Peyer's patch (tissue), 4 donors: ENCODE measurements at regions not wholly inside any gene's neighbourhood (a gene's known extent, or its start where the extent isn't known, plus 50 kb on each side); places are given as distances from the start of the nearest gene placed in this dataset.

ENCODE experiments used
- POLR2A ChIP-seq, 2 donors: fragments of 450-650 bp; IDR thresholded peaks; one replicate each; pipeline ENCODE4 v1.5.1; 2017; ENCODE audit warnings: antibody characterized with exemption in 2 of 2, mild to moderate bottlenecking in 2 of 2, moderate library complexity in 2 of 2
- TF ChIP-seq, protein P1 (sequence below), 6 experiments: fragments of 450-650 bp in 4 of 6; fragments of 200-600 bp in 2 of 6; sonication (generic) in 1 of 6; IDR thresholded peaks; one replicate each; pipeline ENCODE4 v1.5.1; 2017 to 2019; ENCODE audit warnings: antibody characterized with exemption in 6 of 6, mild to moderate bottlenecking in 3 of 6, moderate library complexity in 1 of 6

DNA sequence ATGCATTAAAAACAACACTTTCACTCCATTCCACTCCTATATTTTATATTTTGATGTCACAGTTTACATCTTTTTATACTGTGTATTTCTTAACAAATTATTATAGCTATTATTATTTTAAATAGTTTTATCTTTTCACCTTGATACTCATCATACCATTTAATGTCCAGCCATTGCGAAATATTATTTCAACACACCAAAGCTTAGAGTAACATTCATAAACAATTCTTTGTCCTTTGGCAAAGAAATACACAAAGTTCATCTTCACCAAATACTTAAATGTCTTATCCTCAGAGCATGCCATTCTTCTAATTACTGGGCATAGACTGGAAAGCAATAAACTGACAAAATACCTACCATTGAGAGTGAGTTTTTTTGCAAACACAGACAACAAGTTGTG lies 1963.4 kb upstream of the FLRT2 start:
- no peak for TF ChIP-seq POLR2A (IDR thresholded peaks at IDR 0.05)
- TF ChIP-seq, protein P1, sequence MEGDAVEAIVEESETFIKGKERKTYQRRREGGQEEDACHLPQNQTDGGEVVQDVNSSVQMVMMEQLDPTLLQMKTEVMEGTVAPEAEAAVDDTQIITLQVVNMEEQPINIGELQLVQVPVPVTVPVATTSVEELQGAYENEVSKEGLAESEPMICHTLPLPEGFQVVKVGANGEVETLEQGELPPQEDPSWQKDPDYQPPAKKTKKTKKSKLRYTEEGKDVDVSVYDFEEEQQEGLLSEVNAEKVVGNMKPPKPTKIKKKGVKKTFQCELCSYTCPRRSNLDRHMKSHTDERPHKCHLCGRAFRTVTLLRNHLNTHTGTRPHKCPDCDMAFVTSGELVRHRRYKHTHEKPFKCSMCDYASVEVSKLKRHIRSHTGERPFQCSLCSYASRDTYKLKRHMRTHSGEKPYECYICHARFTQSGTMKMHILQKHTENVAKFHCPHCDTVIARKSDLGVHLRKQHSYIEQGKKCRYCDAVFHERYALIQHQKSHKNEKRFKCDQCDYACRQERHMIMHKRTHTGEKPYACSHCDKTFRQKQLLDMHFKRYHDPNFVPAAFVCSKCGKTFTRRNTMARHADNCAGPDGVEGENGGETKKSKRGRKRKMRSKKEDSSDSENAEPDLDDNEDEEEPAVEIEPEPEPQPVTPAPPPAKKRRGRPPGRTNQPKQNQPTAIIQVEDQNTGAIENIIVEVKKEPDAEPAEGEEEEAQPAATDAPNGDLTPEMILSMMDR (IDR thresholded peaks at IDR 0.05): no peak
